DMS153 (cell line): ENCODE measurements at regions not wholly inside any gene's neighbourhood (a gene's known extent, or its start where the extent isn't known, plus 50 kb on each side); places are given as distances from the start of the nearest gene placed in this dataset.
"Not testable (repeated sequence)": the region's sequence is repeated elsewhere in the genome, so short reads cannot be mapped to it uniquely, and the experiment has no call there.

ENCODE experiments used
- DNase-seq: peaks from one replicate; lab custom pipeline; 2025; lab: John Stamatoyannopoulos, UW

DNA sequence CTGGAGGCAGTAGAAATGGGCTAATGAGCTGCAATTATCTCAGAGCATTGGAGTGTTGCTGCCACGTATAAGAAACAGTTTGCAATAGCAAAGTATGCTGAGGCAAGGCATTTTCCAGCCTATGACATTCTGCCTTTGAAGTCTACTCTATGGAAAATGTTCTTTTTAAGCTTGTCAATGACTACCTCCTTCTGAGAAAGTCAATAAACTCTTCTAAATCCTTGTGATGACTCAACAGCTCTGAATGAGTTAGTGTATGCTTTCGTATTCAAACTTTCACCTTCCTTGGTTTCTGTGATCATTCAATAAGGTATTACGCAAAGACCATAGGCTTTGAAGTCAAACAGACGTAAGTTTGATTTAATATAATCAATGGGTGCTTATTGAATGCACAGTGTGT is 111.2 kb downstream of the CAPZA3 start:
- DNase-seq = no peak

- DNase-seq = no peak
Observed at GRCh38 chr12:18849761-18850160, 111.8 kb downstream of the CAPZA3 start.

DNA sequence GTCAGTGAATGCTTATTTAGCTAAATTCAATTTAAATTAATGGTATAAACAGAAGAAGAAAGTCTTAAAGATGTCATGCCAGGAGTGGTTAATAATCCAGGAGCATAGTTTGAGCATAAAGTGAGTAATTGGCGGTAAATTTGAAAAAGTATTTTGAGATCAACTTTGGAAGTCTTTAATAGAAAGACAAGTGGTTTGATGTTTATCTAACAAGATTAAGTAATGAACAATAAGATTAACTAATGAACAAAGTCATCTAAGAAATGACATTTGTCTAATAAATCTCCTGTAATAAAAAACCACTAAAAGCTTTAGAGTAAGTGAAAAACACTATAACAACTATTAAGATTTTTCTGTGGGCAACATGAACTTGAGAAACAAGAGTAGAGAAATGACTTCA is 112.8 kb downstream of the CAPZA3 start:
- no peak for DNase-seq

DNA sequence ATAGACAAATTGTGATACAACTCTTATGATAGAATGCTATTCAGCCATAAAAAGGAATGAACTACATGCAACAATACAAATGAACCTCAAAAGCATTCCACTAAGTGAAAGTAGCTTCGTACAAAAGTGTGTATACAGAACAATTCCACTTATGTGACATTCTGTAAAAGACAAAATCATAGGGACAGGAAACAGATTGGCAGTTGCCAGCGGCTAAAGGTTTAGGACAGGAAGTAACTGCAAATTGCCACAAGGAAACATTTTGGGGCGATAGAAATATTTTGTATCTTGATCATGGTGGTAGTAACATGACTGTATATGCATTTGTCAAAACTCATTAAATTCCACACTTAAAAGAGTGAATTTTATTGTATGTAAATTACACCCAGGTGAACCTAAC is 113.4 kb downstream of the CAPZA3 start:
- DNase-seq = no peak

DNA sequence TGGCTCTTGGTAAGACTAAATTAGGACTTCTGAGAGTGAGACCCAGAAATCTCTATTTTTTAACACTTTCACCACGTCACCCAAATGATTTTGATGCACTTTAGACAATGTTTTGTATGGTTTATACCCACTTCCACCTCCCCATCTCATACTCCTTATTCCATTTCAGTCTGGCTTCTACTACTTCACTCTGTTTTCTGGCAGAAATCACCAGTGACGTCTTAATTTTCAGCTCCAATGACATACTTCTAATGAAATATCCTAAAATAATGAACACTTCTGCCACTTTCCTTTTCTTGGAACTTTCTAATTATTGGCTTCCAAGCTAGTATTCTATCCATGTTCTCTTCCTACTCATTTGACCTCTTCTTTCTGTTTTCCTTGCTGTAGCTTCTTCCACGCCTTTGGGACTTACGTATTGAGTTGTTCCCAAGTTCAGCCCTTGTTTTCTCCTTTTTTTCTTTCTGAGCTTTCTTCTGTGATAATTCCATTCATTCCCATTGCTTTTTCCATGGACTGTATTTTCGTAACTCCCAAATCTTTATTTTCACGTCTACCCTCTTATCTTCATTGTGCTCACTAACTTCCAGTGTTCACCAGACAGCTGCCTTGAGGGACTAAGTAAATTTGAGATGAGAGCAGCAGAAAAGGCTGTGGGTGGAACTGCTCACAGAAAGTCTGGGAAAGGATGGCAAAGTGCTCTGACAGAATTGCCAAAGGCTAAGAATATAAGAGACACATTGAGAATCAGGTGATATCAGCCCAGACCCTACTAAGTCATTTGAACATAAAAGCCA is 115.8 kb downstream of the CAPZA3 start:
- no peak for DNase-seq

- DNase-seq = no peak
Observed at GRCh38 chr12:18857656-18858055, 119.7 kb downstream of the CAPZA3 start.

DNA sequence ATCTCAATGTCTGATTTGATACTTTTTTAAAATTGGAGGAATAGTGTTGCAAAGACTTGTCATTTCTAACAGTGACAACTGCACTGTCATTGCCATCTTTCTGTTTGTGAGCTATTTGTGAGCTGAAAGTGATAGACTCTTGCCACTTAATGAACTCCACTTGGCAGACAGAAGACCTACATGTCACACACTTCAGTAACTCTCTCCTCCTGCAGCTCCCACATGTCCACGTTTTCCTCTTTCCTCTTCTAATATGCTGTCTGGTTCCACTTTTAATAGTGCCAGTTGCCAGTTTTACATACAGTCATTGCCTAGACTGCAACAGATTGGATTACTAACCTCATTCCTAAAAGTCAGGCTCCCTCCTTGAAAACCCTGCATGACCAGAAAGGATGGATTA is 121.5 kb downstream of the CAPZA3 start:
- DNase-seq = no peak

GRCh38 chr12:18861287-18861858 is 123.5 kb downstream of the CAPZA3 start:
- DNase-seq = peak; percentile 3

DNA sequence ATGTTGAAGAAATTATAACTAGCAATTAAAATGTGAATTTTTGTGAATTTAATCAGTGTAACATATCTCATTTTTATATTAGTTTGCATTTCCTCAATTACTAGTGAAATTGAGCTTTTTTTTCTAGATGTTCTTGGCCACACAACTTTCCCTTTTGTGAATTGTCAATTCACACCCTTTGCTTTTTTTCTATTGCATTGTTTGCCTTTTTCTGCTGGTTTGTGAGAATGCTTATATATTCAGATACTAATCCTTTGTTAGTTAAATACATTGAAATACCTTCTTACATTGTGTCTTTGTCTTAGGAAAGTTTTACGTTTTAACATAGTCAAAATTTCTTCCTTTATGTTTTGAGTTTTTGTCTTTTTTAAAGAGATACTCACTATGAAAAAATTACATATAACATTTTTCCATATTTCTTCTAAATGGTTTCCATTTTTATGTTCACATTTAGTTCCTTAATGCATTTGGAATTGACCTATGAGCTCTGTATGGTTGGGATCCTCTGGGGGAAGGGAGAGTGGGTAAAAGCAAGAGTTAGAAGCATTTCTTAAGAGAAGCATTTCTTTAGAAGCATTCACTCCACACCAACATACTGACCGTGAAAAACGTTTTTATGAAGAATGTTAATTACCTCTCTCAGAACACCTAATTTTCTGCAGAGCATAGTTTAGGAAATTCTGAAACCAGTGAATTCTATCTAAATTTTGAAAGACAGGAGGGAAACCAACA is 126.0 kb downstream of the CAPZA3 start:
- no peak for DNase-seq

- no peak for DNase-seq
Observed at GRCh38 chr12:18864900-18865561, 127.1 kb downstream of the CAPZA3 start.

DNA sequence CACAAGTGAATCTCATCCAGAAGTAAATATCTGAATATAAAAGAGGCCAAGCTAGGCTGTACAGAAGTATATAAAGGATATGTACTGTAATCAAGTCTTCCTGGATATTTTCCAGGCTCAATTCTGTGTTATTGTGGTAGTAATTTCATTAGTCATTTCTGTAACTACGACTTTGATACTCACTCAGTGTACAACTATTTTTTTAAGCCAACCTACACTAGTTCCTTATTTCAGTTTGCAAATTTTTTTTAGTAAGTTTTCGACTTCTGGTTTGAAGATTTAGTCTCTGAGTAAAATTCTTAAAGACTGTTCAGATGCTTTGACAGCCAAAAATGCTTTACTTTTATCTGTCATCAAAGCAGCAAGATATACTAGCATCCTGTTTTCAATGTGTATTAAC is 130.8 kb downstream of the CAPZA3 start:
- no peak for DNase-seq

GRCh38 chr12:18872770-18873169 is 134.9 kb downstream of the CAPZA3 start:
- no peak for DNase-seq

GRCh38 chr12:18878676-18879180 is 140.8 kb downstream of the CAPZA3 start:
- DNase-seq = no peak

GRCh38 chr12:18882690-18883089 is 144.8 kb downstream of the CAPZA3 start:
- no peak for DNase-seq

GRCh38 chr12:18886962-18887361 is 149.0 kb downstream of the CAPZA3 start:
- no peak for DNase-seq

DNA sequence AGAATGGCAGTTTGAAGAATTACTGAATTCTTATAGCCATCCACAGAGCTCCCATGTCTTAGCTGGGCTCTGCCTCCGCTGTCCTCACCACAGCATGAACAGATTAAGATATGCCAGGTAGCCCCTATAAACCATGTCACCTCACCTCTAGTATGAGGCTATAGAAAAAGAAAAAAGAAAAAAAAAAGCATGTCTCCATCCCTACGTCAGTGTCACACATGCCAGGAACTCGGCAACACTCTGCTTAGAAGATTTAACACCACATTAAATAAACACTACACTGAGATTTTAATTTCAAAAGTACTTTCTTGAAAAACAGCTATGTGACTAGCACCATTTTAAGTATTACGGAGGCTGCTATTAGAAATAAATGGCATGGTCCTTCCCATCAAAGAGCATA is 149.4 kb downstream of the CAPZA3 start:
- DNase-seq = no peak

DNA sequence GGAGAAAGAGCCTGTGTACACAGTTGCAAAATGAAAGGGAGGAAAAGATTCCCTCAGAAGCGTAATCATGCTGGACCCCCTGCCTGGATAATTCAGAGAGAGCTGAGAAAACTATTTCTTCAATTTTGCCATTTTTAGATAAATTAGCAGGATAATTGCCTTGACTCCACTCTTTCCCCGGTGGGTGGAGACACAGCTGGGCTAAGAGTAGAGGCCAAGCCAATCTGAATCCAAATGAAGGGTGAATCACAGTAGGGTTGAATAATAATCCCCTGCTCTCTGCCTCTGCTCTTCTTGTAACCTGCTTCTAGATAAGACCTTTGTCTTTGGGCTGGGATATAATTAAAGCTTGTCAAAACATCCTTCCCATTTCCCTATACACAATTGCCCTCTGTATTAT is 150.1 kb downstream of the CAPZA3 start:
- no peak for DNase-seq

DNA sequence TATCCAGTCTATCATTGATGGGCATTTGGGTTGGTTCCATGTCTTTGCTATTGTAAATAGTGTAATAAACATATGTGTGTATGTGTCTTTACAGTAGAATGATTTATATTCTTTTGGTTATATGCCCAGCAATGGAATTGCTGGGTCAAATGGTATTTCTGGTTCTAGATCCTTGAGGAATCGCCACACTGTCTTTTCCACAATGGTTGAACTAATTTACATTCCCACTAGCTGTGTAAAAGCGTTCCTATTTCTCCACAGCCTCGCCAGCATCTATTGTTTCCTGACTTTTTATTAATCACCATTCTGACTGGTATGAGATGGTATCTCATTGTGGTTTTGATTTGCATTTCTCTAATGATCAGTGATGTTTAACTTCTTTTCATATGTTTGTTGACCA is 152.7 kb downstream of the CAPZA3 start:
- DNase-seq = not testable (repeated sequence)

GRCh38 chr12:18895540-18895939 is 157.6 kb downstream of the CAPZA3 start:
- no peak for DNase-seq

DNA sequence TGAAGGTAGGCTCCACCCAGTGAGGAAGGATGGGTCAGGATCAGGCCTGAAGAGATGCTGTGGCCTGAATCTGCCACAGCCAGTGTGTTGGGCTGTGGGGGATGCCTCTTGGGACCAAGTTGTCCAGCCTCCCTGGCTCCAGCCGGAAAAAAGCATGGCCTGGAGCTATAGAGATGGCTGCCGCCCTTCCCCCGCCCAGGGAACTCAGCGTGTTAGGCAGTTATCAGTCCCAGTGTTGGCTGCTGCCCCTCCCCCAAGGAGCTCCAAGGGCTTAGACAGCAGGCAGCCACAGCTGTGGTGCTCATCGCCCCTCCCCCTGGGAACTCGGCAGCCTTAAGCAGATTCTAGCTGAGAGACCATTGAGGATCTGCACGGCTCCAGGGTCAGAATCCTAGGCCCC is 158.0 kb downstream of the CAPZA3 start:
- DNase-seq = no peak

- no peak for DNase-seq
Observed at GRCh38 chr12:18897823-18898222, 159.9 kb downstream of the CAPZA3 start.

GRCh38 chr12:18898470-18898869 is 160.6 kb downstream of the CAPZA3 start:
- DNase-seq = no peak
